WERI-Rb-1 (cell line): ENCODE measurements at regions not wholly inside any gene's neighbourhood (a gene's known extent, or its start where the extent isn't known, plus 50 kb on each side); places are given as distances from the start of the nearest gene placed in this dataset.
A peak's percentile ranks its signal among the peaks of the same experiment; 100 is the strongest.

Experiments used
- DNase-seq: peaks from one replicate; pipeline ENCODE4 v3.0.0-alpha.2; 2020
- H3K27ac ChIP-seq: fragments of 250-450 bp; sonication (Bioruptor Pico); 2 replicates; pipeline ENCODE4 v1.5.1; 2020; ENCODE audit warnings: mild to moderate bottlenecking, moderate library complexity
- H3K27me3 ChIP-seq: fragments of 250-450 bp; sonication (Bioruptor Pico); 2 replicates; pipeline ENCODE4 v1.5.1; 2021; ENCODE audit warnings: mild to moderate bottlenecking, low read depth, moderate library complexity; ENCODE audit not compliant: insufficient read depth, severe bottlenecking
- H3K36me3 ChIP-seq: fragments of 250-450 bp; sonication (Bioruptor Pico); 2 replicates; pipeline ENCODE4 v1.5.1; 2020; ENCODE audit warnings: mild to moderate bottlenecking, moderate library complexity
- H3K4me3 ChIP-seq: 2 replicates; pipeline ENCODE4 v1.5.1; 2011; ENCODE audit warnings: low read depth, mild to moderate bottlenecking, control low read depth, low read length
- H3K9me3 ChIP-seq: fragments of 250-450 bp; sonication (Bioruptor Pico); 2 replicates; pipeline ENCODE4 v1.5.1; 2021; ENCODE audit warnings: mild to moderate bottlenecking, moderate library complexity; ENCODE audit not compliant: severe bottlenecking
- CTCF ChIP-seq: IDR thresholded peaks from 2 replicates; pipeline ENCODE4 v1.5.1; 2011; ENCODE audit warnings: low read depth, mild to moderate bottlenecking, control low read depth, inconsistent platforms, low read length

DNA sequence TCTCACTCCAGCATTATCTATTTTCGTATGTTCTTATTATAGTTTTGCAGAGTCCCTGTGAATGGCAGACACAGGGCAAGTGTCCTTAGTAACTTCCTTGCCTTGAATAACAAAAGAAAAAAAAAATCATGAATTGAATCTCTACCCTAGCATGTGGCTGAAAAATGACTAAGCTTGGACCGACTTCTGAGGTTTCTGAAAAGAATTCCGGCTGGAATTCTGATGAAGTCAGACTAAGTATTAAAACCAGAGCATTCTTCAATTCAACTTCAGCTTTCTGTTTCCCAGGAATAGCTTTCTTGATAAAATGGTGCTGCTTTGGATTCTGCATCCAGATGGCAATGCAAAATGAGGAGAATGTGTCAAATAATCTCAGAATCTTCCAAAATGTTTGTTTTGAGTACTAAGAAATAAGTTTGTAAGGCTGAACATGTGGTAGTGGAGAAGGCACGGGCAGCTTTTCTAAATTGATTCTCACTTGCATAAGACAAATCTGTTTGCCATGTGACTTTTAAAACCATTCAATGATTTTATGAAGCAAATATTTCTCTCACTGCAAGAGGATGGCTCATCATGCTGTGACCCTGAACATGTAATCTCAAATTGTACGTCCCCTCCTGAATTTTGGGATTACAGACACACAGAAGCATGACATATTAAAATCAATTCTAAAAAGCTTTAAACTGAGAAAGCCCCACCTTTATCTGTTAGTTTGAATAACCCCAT lies 1462.8 kb upstream of the LRRTM1 start:
- no peak for TF ChIP-seq CTCF
- DNase-seq, result no peak

GRCh38 chr2:81747481-81748070 lies 1443.0 kb upstream of the LRRTM1 start:
- peak overlapping the region; percentile 36 for H3K27ac ChIP-seq
- no peaks in the 10 kb centered on the region for H3K36me3 ChIP-seq
- no peaks in the 10 kb centered on the region for H3K27me3 ChIP-seq
- no peak overlapping the region for H3K4me3 ChIP-seq
- H3K9me3 ChIP-seq, result peaks cover 1% of the 10 kb centered on the region
- TF ChIP-seq CTCF, result no peak
- DNase-seq, result no peak

More for the DNA sequence above, 1462.8 kb upstream of the LRRTM1 start:
- H3K27ac ChIP-seq, result no peak overlapping the region
- no peak overlapping the region for H3K4me3 ChIP-seq
- no peaks in the 10 kb centered on the region for H3K36me3 ChIP-seq
- no peaks in the 10 kb centered on the region for H3K27me3 ChIP-seq
- H3K9me3 ChIP-seq, result no peaks in the 10 kb centered on the region

DNA sequence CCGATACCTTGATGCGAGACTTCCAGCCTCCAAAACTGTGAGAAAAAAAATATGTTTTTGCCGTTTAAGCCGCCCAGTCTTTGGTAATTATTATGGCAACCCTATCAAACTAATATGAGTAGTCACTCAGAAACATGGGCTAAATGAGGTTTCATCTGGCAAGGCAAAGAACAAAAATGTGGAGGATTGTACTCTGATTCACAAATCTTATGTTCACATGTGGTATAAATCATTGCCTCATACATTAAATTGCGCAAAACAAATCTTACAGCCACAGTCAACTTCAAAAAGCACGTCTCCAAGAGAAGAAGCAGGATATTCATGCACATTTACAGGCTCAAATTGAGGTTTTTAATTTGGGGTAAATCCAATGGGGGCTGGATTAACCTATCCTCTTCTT lies 1435.4 kb upstream of the LRRTM1 start:
- DNase-seq, result no peak
- H3K36me3 ChIP-seq, result no peaks in the 10 kb centered on the region
- no peaks in the 10 kb centered on the region for H3K27me3 ChIP-seq
- no peak overlapping the region for H3K4me3 ChIP-seq
- no peak for TF ChIP-seq CTCF
- no peak overlapping the region for H3K27ac ChIP-seq
- H3K9me3 ChIP-seq, result no peaks in the 10 kb centered on the region

- Histone ChIP-seq H3K9me3 (no peaks in the 10 kb centered on the region), H3K27ac (no peak overlapping the region), H3K36me3 (no peaks in the 10 kb centered on the region), H3K27me3 (no peaks in the 10 kb centered on the region), H3K4me3 (no peak overlapping the region)
- TF ChIP-seq CTCF, result no peak
- DNase-seq, result no peak
Measured at GRCh38 chr2:81734981-81735380, 1430.4 kb upstream of the LRRTM1 start.

DNA sequence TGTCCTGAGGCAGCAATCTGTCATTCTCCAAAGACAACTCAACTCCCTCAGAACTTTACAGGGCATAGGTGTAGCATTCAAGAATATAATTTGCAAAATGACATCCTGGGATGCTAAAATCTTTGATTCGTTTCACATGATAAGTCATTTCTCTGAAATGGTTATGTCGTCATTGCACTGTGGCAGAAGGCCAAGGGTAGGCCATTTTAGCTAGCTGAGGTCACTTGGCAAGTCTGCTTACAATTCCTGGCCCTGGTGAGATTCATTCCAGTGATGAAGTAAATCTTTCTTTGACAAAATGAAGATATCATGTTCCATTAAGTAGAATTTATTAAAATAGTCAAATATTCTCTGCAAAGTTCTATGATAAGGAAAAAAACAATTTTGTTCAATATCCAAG lies 1410.3 kb upstream of the LRRTM1 start:
- H3K36me3 ChIP-seq, result no peaks in the 10 kb centered on the region
- H3K4me3 ChIP-seq, result no peak overlapping the region
- TF ChIP-seq CTCF, result no peak
- H3K27me3 ChIP-seq, result no peaks in the 10 kb centered on the region
- no peak for DNase-seq
- H3K9me3 ChIP-seq, result no peaks in the 10 kb centered on the region
- no peak overlapping the region for H3K27ac ChIP-seq

- H3K27me3 ChIP-seq, result no peaks in the 10 kb centered on the region
- no peak overlapping the region for H3K27ac ChIP-seq
- H3K9me3 ChIP-seq, result no peaks in the 10 kb centered on the region
- no peak overlapping the region for H3K4me3 ChIP-seq
- TF ChIP-seq CTCF, result no peak
- H3K36me3 ChIP-seq, result no peaks in the 10 kb centered on the region
- no peak for DNase-seq
Measured at GRCh38 chr2:81706856-81707255, 1402.3 kb upstream of the LRRTM1 start.
